Prostate gland (tissue), 2 donors: ENCODE measurements at regions not wholly inside any gene's neighbourhood (a gene's known extent, or its start where the extent isn't known, plus 50 kb on each side); places are given as distances from the start of the nearest gene placed in this dataset.

Experiments used
- DNase-seq: peaks from one replicate; pipeline ENCODE4 v3.0.0-alpha.2; 2019; ENCODE audit warnings: low spot score
- H3K27ac ChIP-seq, 2 donors: fragments of 200-600 bp; sonication (generic); 2 replicates each; pipeline ENCODE4 v1.5.1; 2017 to 2019
- H3K27me3 ChIP-seq: fragments of 200-600 bp; sonication (generic); replicated peaks from 2 replicates; pipeline ENCODE4 v1.5.1; 2019; ENCODE audit not compliant: insufficient read depth
- H3K36me3 ChIP-seq, 2 donors: fragments of 200-600 bp; sonication (generic); 1 replicate in 1 of 2; 2 replicates in 1 of 2; pipeline versions ENCODE4 v1.5.1 to v1.8.1; 2017 to 2019
- H3K4me1 ChIP-seq: fragments of 200-600 bp; sonication (generic); replicated peaks from 2 replicates; pipeline ENCODE4 v1.5.1; 2019
- H3K4me3 ChIP-seq, 2 donors: fragments of 200-600 bp; sonication (generic); 2 replicates each; pipeline ENCODE4 v1.5.1; 2017 to 2019
- H3K9me3 ChIP-seq: fragments of 200-600 bp; sonication (generic); 2 replicates; pipeline ENCODE4 v1.5.1; 2017
- CTCF ChIP-seq, 4 experiments: fragments of 200-600 bp in 2 of 4; fragments of 450-650 bp in 2 of 4; sonication (generic) in 2 of 4; IDR thresholded peaks; 1 replicate in 3 of 4; 2 replicates in 1 of 4; pipeline ENCODE4 v1.5.1; 2016 to 2019; ENCODE audit warnings: antibody characterized with exemption in 4 of 4, mild to moderate bottlenecking in 2 of 4, moderate library complexity in 2 of 4
- POLR2A ChIP-seq: fragments of 450-650 bp; IDR thresholded peaks from one replicate; pipeline ENCODE4 v1.6.1; 2016; ENCODE audit warnings: antibody characterized with exemption, mild to moderate bottlenecking
- POLR2AphosphoS5 ChIP-seq: sonication (generic); formaldehyde crosslinking; IDR thresholded peaks from one replicate; pipeline ENCODE4 v1.6.1; 2017; ENCODE audit warnings: antibody characterized with exemption
- WGBS: methylation state at CpG from one replicate; pipeline ENCODE4 v1.1.5; 2018; 5-methylcytosine and 5-hydroxymethylcytosine counted together
- intact Hi-C: fragments of 100-400 bp; cut with DNase I; formaldehyde crosslinking; loops from one replicate; pipeline ENCODE4 v1.14.2; 2022

- intact Hi-C loops, result no loop called here
- WGBS, result 100% methylated on average over 4 of the region's 4 CpGs
- H3K27ac ChIP-seq, result no peak overlapping the region
- no peak overlapping the region for H3K4me3 ChIP-seq
- H3K4me1 ChIP-seq, result no peaks in the 10 kb centered on the region
- no peaks in the 10 kb centered on the region for H3K9me3 ChIP-seq
- no peak for TF ChIP-seq POLR2A
- TF ChIP-seq POLR2AphosphoS5, result no peak
- no peak for TF ChIP-seq CTCF (IDR thresholded peaks at IDR 0.05)
- no peaks in the 10 kb centered on the region for H3K27me3 ChIP-seq
- DNase-seq, result no peak
- no peaks in the 10 kb centered on the region for H3K36me3 ChIP-seq
Observed at GRCh38 chr6:19712012-19712688, 125.0 kb upstream of the ID4 start.

- no peak for DNase-seq
- Histone ChIP-seq H3K27me3 (no peaks in the 10 kb centered on the region), H3K9me3 (no peaks in the 10 kb centered on the region), H3K27ac (no peak overlapping the region), H3K36me3 (no peaks in the 10 kb centered on the region), H3K4me3 (no peak overlapping the region), H3K4me1 (no peaks in the 10 kb centered on the region)
- intact Hi-C loops, result no loop called here
- TF ChIP-seq CTCF (IDR thresholded peaks at IDR 0.05) (no peak), POLR2AphosphoS5 (no peak), POLR2A (no peak)
- WGBS, result 94% methylated on average over 1 of the region's 1 CpG
Observed at GRCh38 chr6:19712998-19713397, 124.2 kb upstream of the ID4 start.

GRCh38 chr6:19713411-19713810 is 123.8 kb upstream of the ID4 start:
- Histone ChIP-seq H3K9me3 (no peaks in the 10 kb centered on the region), H3K36me3 (no peaks in the 10 kb centered on the region), H3K4me3 (no peak overlapping the region), H3K27ac (no peak overlapping the region), H3K4me1 (no peaks in the 10 kb centered on the region), H3K27me3 (no peaks in the 10 kb centered on the region)
- no peak for TF ChIP-seq POLR2A
- TF ChIP-seq CTCF (IDR thresholded peaks at IDR 0.05), result no peak
- no peak for TF ChIP-seq POLR2AphosphoS5
- intact Hi-C loops, result no loop called here
- no peak for DNase-seq
- WGBS, result 93% methylated on average over 4 of the region's 4 CpGs

- H3K27me3 ChIP-seq, result no peaks in the 10 kb centered on the region
- 91% methylated on average over 3 of the region's 3 CpGs for WGBS
- no peak overlapping the region for H3K4me3 ChIP-seq
- intact Hi-C loops, result no loop called here
- TF ChIP-seq CTCF (IDR thresholded peaks at IDR 0.05) (no peak), POLR2AphosphoS5 (no peak), POLR2A (no peak)
- H3K27ac ChIP-seq, result no peak overlapping the region
- no peak for DNase-seq
- H3K4me1 ChIP-seq, result no peaks in the 10 kb centered on the region
- H3K9me3 ChIP-seq, result no peaks in the 10 kb centered on the region
- no peaks in the 10 kb centered on the region for H3K36me3 ChIP-seq
Observed at GRCh38 chr6:19713984-19714383, 123.2 kb upstream of the ID4 start.

GRCh38 chr6:19714434-19715166 is 122.6 kb upstream of the ID4 start:
- TF ChIP-seq CTCF (IDR thresholded peaks at IDR 0.05) (no peak), POLR2AphosphoS5 (no peak), POLR2A (no peak)
- H3K27me3 ChIP-seq, result no peaks in the 10 kb centered on the region
- no peak overlapping the region for H3K4me3 ChIP-seq
- no peaks in the 10 kb centered on the region for H3K9me3 ChIP-seq
- H3K36me3 ChIP-seq, result no peaks in the 10 kb centered on the region
- 53% methylated on average over 5 of the region's 5 CpGs for WGBS
- H3K4me1 ChIP-seq, result no peaks in the 10 kb centered on the region
- H3K27ac ChIP-seq, result no peak overlapping the region
- intact Hi-C loops, result no loop called here
- DNase-seq, result no peak
